ENCODE measurements at regions not wholly inside any gene's neighbourhood (a gene's known extent, or its start where the extent isn't known, plus 50 kb on each side); places are given as distances from the start of the nearest gene placed in this dataset.
"Not testable (repeated sequence)": the region's sequence is repeated elsewhere in the genome, so short reads cannot be mapped to it uniquely, and the experiment has no call there.

DNA sequence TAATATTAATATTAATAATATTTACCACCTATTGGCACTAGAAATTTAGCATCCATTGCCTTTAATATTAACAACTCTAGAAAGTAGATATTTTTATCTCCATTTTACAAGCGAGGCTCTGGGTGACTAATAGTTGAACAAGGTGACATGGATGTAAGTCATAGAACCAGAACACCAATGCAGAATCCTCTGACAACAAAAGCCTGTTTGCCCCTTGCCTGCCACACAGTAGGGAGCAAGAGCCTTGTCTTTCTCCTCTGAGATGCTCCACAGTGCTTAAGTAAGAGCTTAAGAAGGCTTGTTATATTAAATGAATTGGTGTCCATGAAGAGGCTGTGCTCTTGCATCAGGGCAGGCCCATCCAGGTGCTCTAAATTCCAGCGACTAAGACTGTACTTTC is 51.2 kb upstream of the LBX1 start:
- no peak for DNase-seq

- not testable (repeated sequence) for DNase-seq
These were observed 51.7 kb upstream of the LBX1 start for GRCh38 chr10:101280921-101281320.

- DNase-seq, result no peak
These were observed 53.7 kb upstream of the LBX1 start for GRCh38 chr10:101282947-101283346.

DNA sequence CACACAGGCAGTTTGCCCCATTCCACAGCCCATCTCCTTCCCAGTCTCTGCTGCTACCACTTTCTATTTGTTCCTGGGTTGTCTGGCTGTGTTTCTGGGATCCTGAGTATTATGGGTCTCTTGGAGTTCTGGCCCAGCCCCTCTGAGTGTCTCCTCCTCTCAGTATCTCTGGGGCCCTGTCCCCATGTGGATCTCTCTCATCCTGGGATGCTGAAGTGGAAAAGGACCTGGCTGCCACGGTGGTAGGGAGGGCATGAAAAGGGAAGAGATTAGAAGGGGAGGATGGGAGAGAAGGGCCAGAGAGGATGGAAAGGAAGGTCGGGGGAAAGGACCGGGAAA is 54.5 kb upstream of the LBX1 start:
- DNase-seq, result no peak

- DNase-seq, result no peak
These were observed 55.0 kb upstream of the LBX1 start for GRCh38 chr10:101284101-101284743.

DNA sequence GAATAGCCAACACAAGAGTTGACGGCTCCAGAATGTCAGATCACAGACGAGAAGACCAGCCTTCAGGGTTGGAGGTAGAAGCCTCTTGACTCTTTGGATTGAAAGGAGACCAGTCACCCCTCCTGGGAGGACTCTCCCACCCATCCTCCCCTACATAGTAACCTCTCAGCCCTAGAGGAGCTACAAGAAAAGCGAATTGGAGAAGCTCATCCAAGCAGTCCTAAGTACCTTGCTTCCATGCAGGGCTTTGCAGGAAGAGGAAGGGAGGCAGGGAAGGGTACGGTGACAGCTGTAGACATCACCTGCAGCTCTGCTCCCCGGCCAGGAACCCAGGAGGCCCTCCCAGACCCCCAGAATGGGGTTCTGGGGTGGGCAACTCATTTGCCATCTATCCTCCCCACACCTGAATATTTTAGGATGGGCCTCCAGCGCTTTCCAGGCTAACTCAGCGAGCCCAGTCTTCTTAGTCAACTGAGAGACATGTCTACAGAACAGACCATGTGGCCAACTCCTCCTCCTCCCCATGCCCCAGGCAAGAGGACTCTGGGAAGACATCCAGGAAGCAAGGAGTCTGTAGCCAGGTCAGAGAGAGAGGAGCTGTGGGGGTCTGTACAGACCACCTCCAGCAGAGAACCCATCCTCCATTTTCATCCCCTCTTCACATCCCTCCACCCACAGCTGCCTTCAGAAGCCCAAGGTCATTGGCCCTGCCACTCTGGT is 55.6 kb upstream of the LBX1 start:
- DNase-seq, result no peak

- no peak for DNase-seq
These were observed 56.3 kb upstream of the LBX1 start for GRCh38 chr10:101285519-101286070.

GRCh38 chr10:101286248-101287046 is 57.2 kb upstream of the LBX1 start:
- no peak for DNase-seq

DNA sequence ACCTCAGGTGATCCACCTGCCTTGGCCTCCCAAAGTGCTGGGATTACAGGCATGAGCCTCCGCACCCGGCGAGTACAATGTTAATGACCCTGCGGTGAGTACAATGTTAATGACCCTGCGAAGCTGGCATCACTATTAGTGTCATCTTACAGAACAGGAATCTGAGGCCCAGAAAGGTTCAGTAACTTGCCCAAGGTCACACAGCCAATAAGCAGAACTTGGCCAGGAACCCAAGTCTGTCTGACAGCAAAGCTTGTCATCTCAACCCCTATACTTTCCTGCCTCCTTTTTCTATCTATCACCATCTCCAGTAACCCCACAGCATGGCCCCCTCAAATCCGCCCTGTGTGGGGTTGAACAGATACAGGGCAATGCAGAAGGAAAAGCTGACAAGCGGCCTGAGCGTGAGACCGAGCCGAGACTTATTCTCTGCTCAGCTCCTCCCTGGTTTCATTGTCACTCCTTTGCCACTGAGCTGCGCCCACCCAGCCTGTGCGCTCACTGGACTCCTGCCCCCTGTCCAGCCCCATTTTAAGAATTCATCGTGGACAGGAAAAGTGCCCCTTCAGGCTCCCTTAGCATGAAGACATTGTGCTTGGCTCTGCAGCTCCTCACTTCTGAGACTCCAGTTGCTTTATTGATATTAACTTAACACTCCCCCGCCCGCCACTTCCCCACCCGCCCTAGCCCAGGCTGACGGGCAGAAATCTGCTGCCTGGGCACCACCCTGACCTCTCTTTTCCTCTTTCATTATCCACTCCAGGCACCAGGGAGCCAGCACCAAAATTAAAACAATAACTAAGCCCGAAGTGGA is 58.1 kb upstream of the LBX1 start:
- no peak for DNase-seq

DNA sequence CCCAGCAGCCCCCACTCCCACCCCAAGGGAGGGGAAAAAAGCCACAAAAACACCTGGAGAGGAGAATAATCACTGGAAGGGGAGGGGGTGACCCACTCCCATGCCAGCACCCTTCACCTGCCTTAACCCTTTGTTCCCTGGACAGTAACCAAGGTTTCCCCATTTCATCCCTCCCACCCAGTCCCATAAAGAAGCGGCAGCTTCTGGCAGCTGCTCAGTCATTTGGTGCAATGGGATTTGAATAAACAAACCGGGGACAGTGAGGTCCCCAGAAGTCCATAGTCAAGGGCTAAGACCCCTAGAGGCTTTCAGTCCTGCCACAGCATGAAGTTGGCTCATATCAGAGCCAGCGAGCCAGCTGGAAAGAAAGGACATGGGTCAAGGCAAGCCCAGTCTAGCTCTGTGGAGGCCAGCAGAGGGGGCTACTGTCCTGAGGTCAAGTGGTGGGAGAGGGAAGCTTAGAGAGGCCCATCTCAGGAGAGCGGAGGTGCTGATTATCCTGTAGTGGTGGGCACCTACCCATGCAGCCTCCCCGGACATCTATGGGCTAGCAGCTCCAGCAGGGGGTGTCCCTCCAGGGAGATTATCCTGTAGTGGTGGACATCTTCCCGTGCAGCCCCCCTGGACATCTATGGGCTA is 58.9 kb upstream of the LBX1 start:
- no peak for DNase-seq

- no peak for DNase-seq
These were observed 60.3 kb upstream of the LBX1 start for GRCh38 chr10:101289541-101289940.

- no peak for DNase-seq
These were observed 61.2 kb upstream of the LBX1 start for GRCh38 chr10:101290431-101290830.

- DNase-seq, result no peak
These were observed 61.6 kb upstream of the LBX1 start for GRCh38 chr10:101290881-101291280.

DNA sequence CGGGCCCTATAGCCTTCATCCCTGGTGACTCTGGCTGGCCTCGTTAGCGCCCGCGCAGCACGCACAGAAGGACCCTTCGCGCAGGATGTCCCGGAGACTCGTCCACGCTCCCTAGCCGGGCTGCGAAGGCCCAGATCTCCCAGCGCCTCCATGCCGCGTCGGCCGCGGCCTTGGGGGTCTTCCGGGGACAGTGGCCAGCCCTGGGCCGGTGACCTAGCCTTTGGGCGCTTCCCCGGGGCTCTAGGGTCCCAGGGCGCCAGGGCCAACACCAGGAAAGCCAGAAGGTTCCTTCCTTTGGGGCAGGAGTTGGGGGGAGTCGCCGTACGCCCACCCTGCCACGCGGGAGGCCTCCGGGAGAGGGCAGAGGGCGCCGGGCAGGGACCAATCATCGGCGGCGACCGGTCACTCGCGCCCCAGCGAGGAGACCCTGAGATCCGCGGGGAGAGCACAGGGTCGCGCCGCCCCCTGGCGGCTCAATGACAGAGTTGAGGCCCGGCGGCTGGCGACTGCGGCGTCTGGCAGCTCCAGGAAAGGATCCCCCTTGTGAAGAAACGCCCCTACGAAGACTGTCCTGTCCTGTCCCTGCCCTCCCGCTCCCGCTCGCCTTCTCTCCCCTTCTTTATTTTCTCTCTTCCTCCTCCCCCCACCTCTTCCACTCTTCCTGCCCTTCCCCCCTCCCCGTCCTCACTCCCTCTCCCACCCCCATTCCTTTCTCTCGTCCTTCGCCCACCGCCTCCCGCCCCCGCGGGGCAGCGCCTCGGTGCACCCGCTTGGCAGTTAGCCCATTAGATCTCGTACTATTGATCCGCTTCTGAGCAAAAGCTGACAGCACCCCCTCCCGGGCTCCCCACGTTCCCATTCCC is 62.3 kb upstream of the LBX1 start:
- DNase-seq, result no peak

- no peak for DNase-seq
These were observed 61.6 kb upstream of the BTRC start for GRCh38 chr10:101292194-101293006.

- DNase-seq, result no peak
These were observed 60.8 kb upstream of the BTRC start for GRCh38 chr10:101293007-101293723.

DNA sequence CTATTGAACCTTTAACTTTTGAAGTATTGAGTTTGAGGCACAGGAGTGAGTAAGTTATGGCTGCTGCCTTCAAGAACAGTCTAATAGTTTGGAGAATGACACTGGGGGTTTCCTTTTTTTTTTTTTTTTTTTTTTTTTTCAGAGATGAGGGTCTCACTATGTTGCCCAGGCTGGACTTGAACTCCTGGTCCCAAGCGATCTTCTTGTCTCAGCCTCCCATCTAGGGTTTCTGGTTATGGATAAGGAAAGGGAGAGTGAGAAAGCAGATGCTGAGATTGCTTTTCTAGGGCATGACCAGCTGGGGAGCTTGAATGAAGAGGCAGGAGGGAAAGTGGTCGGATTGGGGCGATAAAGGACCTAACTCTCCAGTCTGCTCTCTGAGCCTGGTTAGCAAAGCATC is 59.9 kb upstream of the BTRC start:
- DNase-seq, result no peak

DNA sequence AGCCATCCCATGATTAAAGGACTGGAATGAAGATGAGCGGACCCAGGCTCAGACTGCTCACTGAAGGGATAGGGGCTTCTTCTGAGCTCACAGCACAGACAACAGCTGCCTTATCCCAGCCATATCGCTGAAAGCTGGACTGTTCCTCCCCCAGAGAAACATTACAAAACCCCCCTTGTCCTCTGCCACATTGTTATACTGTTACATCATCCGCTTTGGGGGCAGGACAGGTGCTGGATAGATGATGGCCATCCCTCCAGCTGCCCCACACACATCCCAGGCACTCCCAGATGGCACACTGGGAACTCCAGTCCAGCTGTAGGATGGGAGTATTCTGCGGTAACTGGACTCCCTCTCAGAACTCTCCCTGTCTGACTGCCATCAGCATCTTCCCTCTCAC is 58.7 kb upstream of the BTRC start:
- no peak for DNase-seq

- DNase-seq, result peak; percentile 54
These were observed 56.0 kb upstream of the BTRC start for GRCh38 chr10:101297901-101298486.

Measured in central memory CD4-positive, alpha-beta T cell (primary cell).